SH-SY5Y (cell line): ENCODE measurements at regions not wholly inside any gene's neighbourhood (a gene's known extent, or its start where the extent isn't known, plus 50 kb on each side); places are given as distances from the start of the nearest gene placed in this dataset.

Source experiments
- GATA2 ChIP-seq: IDR thresholded peaks from 2 replicates; pipeline ENCODE4 v1.6.1; 2011; ENCODE audit warnings: mild to moderate bottlenecking, low read depth, low read length
- GATA3 ChIP-seq: IDR thresholded peaks from 2 replicates; pipeline ENCODE4 v1.6.1; 2011; ENCODE audit warnings: low read depth, mild to moderate bottlenecking, low read length, moderate library complexity

DNA sequence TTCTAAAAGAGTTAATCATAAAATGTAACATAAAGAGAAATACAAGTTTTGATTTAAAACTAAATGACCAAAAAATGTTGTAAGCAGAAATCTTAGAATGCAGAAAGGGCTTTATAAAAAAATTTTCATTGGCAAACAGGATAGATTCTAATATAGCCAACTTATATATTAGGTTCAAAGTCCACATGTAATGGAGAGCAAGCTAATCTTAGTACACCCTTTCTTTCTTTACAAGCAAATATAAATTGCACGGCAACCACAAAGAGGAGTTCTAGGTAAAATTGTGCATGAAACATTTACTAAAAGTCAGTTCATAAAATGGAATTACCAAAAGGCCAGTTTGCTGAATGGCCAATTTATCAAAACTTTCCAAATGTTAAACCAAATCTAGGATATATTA is 130.6 kb downstream of the NOL4 start:
- no peak for TF ChIP-seq GATA3
- TF ChIP-seq GATA2 = no peak
